ENCODE measurements at regions not wholly inside any gene's neighbourhood (a gene's known extent, or its start where the extent isn't known, plus 50 kb on each side); places are given as distances from the start of the nearest gene placed in this dataset.

DNA sequence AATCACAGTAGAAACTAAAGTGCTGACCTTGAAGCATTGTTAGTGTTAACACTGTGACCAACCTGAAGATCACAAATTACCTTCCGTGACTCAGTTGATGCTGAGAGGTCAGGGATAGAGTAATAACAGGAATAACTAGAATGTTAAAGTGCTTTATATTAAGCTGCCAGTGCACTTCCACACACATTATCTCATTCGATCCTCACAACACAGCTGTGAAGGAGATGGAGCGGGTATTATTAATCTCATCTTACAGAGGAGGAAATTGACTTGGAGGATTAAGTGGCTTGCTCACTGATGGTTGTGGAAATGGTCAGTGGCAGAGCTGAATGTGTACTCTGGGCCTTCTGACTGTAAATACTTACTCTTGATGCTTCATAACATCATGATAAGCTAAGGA lies 252.5 kb upstream of the DMRT1 start:
- TF ChIP-seq, protein P1, sequence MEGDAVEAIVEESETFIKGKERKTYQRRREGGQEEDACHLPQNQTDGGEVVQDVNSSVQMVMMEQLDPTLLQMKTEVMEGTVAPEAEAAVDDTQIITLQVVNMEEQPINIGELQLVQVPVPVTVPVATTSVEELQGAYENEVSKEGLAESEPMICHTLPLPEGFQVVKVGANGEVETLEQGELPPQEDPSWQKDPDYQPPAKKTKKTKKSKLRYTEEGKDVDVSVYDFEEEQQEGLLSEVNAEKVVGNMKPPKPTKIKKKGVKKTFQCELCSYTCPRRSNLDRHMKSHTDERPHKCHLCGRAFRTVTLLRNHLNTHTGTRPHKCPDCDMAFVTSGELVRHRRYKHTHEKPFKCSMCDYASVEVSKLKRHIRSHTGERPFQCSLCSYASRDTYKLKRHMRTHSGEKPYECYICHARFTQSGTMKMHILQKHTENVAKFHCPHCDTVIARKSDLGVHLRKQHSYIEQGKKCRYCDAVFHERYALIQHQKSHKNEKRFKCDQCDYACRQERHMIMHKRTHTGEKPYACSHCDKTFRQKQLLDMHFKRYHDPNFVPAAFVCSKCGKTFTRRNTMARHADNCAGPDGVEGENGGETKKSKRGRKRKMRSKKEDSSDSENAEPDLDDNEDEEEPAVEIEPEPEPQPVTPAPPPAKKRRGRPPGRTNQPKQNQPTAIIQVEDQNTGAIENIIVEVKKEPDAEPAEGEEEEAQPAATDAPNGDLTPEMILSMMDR (tag by site-specific recombination; IDR thresholded peaks at IDR 0.05) = no peak
- TF ChIP-seq TRIM28 (IDR thresholded peaks at IDR 0.05; ENCODE audit: borderline replicate concordance, low read length) = no peak
- no peak for TF ChIP-seq ZNF354C (tag by site-specific recombination; IDR thresholded peaks at IDR 0.05; ENCODE audit: borderline replicate concordance, low read depth)

All from HEK293 (cell line).